Dermis microvascular lymphatic vessel endothelial cell (primary cell): ENCODE measurements at regions not wholly inside any gene's neighbourhood (a gene's known extent, or its start where the extent isn't known, plus 50 kb on each side); places are given as distances from the start of the nearest gene placed in this dataset.
A peak's percentile ranks its signal among the peaks of the same experiment; 100 is the strongest.

Source experiments
- DNase-seq, 2 donors: peaks; one replicate each; pipeline versions ENCODE4 v3.0.0 to v3.0.0-alpha.2; 2010; ENCODE audit warnings: low read depth in 2 of 2

GRCh38 chr18:5640939-5641338 is 97.1 kb upstream of the EPB41L3 start:
- no peak for DNase-seq

DNA sequence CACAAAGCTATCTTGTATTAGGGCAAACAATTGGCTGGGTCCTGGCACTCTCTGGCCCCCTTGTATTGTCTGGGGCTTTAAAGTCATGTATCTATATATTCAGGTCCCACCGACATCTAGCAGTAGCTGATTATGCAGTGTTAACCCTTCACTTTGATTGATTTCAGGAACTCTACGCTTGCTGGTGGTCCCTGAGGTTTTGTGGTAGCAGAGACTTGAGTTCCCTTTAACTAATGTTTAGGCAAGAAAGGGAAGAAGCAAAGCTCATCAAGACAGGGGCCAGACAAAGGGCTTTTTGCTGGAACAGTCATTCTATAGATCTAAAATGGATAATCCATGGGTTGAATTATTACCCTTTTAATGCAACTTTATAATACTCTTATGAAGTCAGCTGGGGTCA is 95.3 kb upstream of the EPB41L3 start:
- DNase-seq, result no peak

- no peak for DNase-seq
Measured at GRCh38 chr18:5632041-5632440, 88.2 kb upstream of the EPB41L3 start.

DNA sequence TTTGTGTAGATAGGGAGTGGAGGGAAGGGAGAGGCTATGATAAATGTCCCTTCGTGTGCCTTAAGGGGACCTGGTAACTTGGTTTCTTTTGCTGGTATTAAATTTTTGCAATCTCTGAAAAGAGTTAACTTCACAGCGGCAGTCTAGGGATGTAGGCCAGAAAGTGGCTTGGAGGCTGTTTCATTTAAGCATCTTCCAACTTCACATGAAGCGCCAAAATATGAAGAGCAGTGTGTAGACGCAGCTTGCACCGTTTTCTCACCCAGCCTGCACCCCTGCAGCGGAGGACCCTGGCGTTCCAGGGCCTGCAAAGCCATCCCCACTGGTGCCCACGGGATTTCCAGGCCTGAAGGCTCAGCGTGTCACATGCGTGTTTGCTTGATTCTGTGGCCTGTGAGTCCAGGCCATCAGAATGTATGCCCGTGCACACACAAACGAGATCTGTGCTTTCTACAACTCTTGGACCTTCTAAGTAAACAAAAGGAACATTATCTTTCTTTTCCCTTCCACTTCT is 87.2 kb upstream of the EPB41L3 start:
- DNase-seq, result no peak

GRCh38 chr18:5630057-5630899 is 86.5 kb upstream of the EPB41L3 start:
- peak; percentile 23 to 72 for DNase-seq

GRCh38 chr18:5628512-5629255 is 84.9 kb upstream of the EPB41L3 start:
- DNase-seq, result peak in 1 of 2 donors; percentile 18

DNA sequence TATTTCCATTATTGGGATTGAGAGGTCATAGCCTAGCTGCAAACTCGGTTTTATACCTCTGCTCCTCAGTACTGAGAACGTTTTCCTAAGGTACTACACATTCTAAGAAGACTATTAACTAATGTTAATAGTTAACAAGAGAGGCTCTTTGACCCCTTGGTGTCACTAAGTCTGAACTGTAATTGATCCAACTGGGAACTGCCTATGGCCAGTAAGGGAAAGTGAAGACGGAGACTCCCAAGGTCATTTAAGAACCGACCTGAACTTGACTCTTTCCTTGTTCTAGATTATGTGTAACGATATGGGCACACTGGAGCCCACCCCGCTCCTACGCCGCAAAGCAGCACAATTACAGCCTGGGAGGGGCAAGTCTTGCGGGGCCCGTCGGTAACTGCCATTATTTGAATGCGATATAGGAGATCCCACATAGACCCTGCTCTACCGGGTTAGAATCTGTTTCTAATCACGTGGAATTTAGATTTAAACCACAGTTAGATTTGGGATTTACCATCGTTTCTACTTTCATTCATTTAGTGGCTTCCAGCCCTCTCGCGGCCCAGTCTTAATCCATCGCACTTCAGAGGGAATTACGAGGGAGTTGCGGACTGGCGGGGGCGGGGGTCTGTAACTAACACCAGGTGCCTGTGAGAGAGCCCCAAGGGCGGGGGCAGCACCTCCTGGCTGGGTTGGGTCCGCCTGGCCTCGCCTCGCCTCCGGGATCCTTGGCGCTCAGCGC is 84.1 kb upstream of the EPB41L3 start:
- DNase-seq, result no peak

- DNase-seq, result no peak
Measured at GRCh38 chr18:5626130-5626880, 82.5 kb upstream of the EPB41L3 start.

DNA sequence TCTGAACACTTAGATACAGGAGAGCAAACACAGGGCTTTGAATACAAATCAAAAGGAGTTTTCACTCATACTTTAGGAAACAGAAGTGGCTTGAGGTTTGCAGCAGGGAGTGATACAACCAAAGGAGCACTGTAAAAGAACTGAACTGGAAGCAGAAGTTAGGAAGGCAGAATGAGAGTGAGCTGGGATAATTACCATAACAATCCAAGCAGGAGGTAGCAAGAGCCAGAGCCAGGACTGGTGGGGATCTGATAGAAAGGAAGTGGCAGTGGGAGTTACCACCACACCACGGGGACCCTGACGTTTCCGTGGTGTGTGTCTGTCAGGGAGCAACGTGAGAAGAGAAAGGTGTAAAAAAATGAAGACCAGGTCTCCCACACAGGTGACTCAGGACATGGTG is 81.3 kb upstream of the EPB41L3 start:
- no peak for DNase-seq

GRCh38 chr18:5622905-5623304 is 79.1 kb upstream of the EPB41L3 start:
- no peak for DNase-seq

GRCh38 chr18:5620289-5620688 is 76.5 kb upstream of the EPB41L3 start:
- DNase-seq, result no peak

GRCh38 chr18:5619376-5619775 is 75.6 kb upstream of the EPB41L3 start:
- no peak for DNase-seq

GRCh38 chr18:5618047-5618688 is 74.4 kb upstream of the EPB41L3 start:
- no peak for DNase-seq

- no peak for DNase-seq
Measured at GRCh38 chr18:5611221-5611620, 67.4 kb upstream of the EPB41L3 start.

DNA sequence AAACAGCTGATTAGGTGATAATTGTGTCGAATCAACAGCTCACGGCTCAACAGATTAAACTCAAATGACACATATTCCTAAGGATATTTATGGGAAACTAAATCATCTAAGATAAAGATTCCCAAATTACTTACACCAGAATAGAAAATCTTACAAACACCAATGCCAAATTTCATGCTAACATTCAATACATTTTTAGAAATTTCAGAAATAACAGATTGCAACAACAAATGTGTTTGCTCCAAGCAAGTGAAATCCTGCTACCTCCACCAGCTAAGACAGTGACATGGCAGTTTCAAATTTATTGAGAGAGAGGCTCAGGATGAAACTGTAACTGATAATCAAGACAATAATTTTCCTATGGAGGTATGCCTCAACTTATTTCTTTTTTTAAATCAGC is 65.0 kb upstream of the EPB41L3 start:
- DNase-seq, result no peak

DNA sequence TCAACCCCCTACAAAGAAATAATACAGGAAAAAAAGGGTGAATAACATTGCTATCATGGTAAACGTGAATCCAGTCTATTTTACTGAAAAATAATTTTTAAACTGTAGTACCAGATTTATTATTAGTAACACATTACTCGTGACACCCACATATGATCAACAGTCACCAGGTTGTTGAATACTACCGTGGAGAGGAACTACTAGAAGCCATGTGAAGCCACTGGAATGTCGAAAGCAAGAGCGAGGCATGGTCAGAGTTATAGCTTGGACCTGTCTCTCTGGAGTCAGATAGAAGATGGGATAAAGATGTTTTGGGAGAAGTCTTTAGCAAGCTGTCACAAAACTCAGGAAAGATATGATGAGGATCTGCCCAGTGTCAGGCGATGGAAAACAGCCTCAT is 63.2 kb upstream of the EPB41L3 start:
- DNase-seq, result no peak

- DNase-seq, result no peak
Measured at GRCh38 chr18:5604778-5605177, 61.0 kb upstream of the EPB41L3 start.

GRCh38 chr18:5603153-5603552 is 59.4 kb upstream of the EPB41L3 start:
- no peak for DNase-seq

DNA sequence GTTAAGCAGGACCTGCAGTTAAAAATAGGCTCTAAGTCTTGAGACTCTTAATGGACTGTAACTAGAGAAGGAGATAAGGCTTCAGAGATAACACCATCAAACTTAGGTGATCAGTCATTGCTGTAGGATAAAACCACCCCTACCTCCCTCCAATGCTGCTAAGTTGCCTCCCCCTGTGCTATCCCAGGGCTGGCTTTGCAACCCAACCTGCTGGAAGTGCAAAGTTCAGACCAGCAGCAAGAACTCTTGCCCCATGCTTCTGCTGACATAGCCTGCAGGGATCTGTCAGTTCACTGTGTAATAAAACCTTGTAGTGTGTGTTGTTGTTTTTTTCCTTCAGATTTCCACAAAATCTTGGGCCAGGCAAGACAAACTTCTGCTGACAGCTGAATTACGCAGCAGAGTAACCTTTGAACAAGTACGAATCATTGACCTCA is 57.4 kb upstream of the EPB41L3 start:
- DNase-seq, result no peak

DNA sequence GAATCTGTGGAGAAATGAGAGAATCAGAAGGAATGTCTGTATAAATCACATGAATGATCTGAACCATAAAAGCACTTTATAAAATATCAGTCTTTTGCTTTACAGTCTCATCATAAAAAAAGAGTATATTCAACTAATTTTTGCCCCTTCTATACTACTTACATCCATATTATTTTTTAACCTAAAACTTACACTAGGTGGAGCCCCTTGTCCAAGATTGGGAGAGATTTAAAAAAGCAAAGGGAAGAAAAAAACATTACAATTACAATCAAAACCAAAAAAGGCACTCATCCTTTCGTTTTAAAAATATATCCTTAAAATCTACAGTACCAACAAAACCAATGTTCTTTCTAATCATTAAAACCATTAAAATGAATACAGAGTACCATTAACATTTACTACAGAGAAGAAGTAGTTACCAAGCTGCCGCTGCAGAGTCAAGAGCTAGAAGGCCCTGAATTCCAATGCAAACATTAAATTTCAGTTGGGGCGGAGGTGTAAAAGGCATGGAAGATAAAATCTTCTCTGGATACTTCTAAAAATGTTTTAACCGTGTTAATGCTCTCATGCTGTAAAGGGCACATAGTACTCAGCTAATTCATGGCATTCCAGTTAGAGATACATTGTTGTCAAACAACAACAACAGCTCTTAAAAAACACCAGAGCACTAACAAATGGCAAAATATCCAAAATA is 56.7 kb upstream of the EPB41L3 start:
- DNase-seq, result peak; percentile 3 to 20
